Inflammatory macrophage treated with lipopolysaccharide for 1 hour (primary cell): ENCODE measurements at regions not wholly inside any gene's neighbourhood (a gene's known extent, or its start where the extent isn't known, plus 50 kb on each side); places are given as distances from the start of the nearest gene placed in this dataset.
"Not testable (repeated sequence)": the region's sequence is repeated elsewhere in the genome, so short reads cannot be mapped to it uniquely, and the experiment has no call there.

Experiments
- DNase-seq, 2 donors: peaks; one replicate each; pipeline ENCODE4 v3.0.0-alpha.2; 2020 to 2022

GRCh38 chr1:146710838-146711521 is 227.1 kb upstream of the NBPF12 start:
- DNase-seq = peak in 1 of 2 donors; percentile 22

GRCh38 chr1:146709302-146709701 is 228.8 kb upstream of the NBPF12 start:
- not testable (repeated sequence) for DNase-seq

- DNase-seq = not testable (repeated sequence)
These were observed 233.9 kb upstream of the NBPF12 start for GRCh38 chr1:146704162-146704724.

- DNase-seq = not testable (repeated sequence)
These were observed 236.8 kb upstream of the NBPF12 start for GRCh38 chr1:146701320-146701719.

GRCh38 chr1:146695388-146695787 is 242.7 kb upstream of the NBPF12 start:
- DNase-seq = not testable (repeated sequence)

GRCh38 chr1:146691798-146692197 is 246.3 kb upstream of the NBPF12 start:
- DNase-seq = not testable (repeated sequence)

- not testable (repeated sequence) for DNase-seq
These were observed 249.2 kb upstream of the NBPF12 start for GRCh38 chr1:146688893-146689292.

- DNase-seq = not testable (repeated sequence)
These were observed 251.3 kb upstream of the NBPF12 start for GRCh38 chr1:146686777-146687366.

- not testable (repeated sequence) for DNase-seq
These were observed 255.0 kb upstream of the NBPF12 start for GRCh38 chr1:146683126-146683429.

- DNase-seq = not testable (repeated sequence)
These were observed 255.6 kb upstream of the NBPF12 start for GRCh38 chr1:146682227-146683125.

- DNase-seq = peak; percentile 22 to 49
These were observed 264.3 kb upstream of the NBPF12 start for GRCh38 chr1:146673729-146674299.

GRCh38 chr1:146672608-146673007 is 265.5 kb upstream of the NBPF12 start:
- DNase-seq = not testable (repeated sequence)

GRCh38 chr1:146671588-146671987 is 266.5 kb upstream of the NBPF12 start:
- not testable (repeated sequence) for DNase-seq

- not testable (repeated sequence) for DNase-seq
These were observed 267.1 kb upstream of the NBPF12 start for GRCh38 chr1:146670832-146671566.

- not testable (repeated sequence) for DNase-seq
These were observed 271.8 kb upstream of the NBPF12 start for GRCh38 chr1:146666275-146666674.

- DNase-seq = not testable (repeated sequence)
These were observed 277.9 kb upstream of the NBPF12 start for GRCh38 chr1:146660242-146660641.

- not testable (repeated sequence) for DNase-seq
These were observed 281.6 kb upstream of the NBPF12 start for GRCh38 chr1:146656356-146657060.

GRCh38 chr1:146654763-146655162 is 283.4 kb upstream of the NBPF12 start:
- DNase-seq = not testable (repeated sequence)

- not testable (repeated sequence) for DNase-seq
These were observed 292.0 kb upstream of the NBPF12 start for GRCh38 chr1:146645978-146646604.

- DNase-seq = not testable (repeated sequence)
These were observed 296.6 kb upstream of the NBPF12 start for GRCh38 chr1:146641534-146641933.

GRCh38 chr1:146640671-146641070 is 297.5 kb upstream of the NBPF12 start:
- DNase-seq = not testable (repeated sequence)
